EH (cell line): ENCODE measurements at regions not wholly inside any gene's neighbourhood (a gene's known extent, or its start where the extent isn't known, plus 50 kb on each side); places are given as distances from the start of the nearest gene placed in this dataset.
"Not testable (repeated sequence)": the region's sequence is repeated elsewhere in the genome, so short reads cannot be mapped to it uniquely, and the experiment has no call there.

Experiments used
- DNase-seq: peaks from one replicate; pipeline ENCODE4 v3.0.0-alpha.2; 2015; ENCODE audit warnings: low read depth

GRCh38 chr2:118464546-118465265, 376.4 kb downstream of the INSIG2 start:
- DNase-seq, result no peak

GRCh38 chr2:118464046-118464445, 375.8 kb downstream of the INSIG2 start:
- DNase-seq, result no peak

- no peak for DNase-seq
Measured at GRCh38 chr2:118460425-118460824, 372.2 kb downstream of the INSIG2 start.

- no peak for DNase-seq
Measured at GRCh38 chr2:118459426-118459825, 371.2 kb downstream of the INSIG2 start.

GRCh38 chr2:118457951-118458350, 369.7 kb downstream of the INSIG2 start:
- DNase-seq, result no peak

- no peak for DNase-seq
Measured at GRCh38 chr2:118449401-118449800, 361.1 kb downstream of the INSIG2 start.

- peak; percentile 70 for DNase-seq
Measured at GRCh38 chr2:118443596-118443995, 355.3 kb downstream of the INSIG2 start.

GRCh38 chr2:118442996-118443553, 354.8 kb downstream of the INSIG2 start:
- DNase-seq, result no peak

GRCh38 chr2:118442046-118442445, 353.8 kb downstream of the INSIG2 start:
- no peak for DNase-seq

GRCh38 chr2:118440404-118441098, 352.3 kb downstream of the INSIG2 start:
- no peak for DNase-seq

GRCh38 chr2:118437501-118437900, 349.2 kb downstream of the INSIG2 start:
- DNase-seq, result no peak

GRCh38 chr2:118431997-118432396, 343.7 kb downstream of the INSIG2 start:
- peak; percentile 10 for DNase-seq

- no peak for DNase-seq
Measured at GRCh38 chr2:118431586-118431985, 343.3 kb downstream of the INSIG2 start.

GRCh38 chr2:118431165-118431517, 342.9 kb downstream of the INSIG2 start:
- peak; percentile 12 for DNase-seq

GRCh38 chr2:118430510-118431164, 342.4 kb downstream of the INSIG2 start:
- DNase-seq, result peak; percentile 23

- DNase-seq, result no peak
Measured at GRCh38 chr2:118425191-118425590, 336.9 kb downstream of the INSIG2 start.

GRCh38 chr2:118423776-118424175, 335.5 kb downstream of the INSIG2 start:
- no peak for DNase-seq

- DNase-seq, result no peak
Measured at GRCh38 chr2:118421648-118422047, 333.4 kb downstream of the INSIG2 start.

GRCh38 chr2:118417406-118418120, 329.3 kb downstream of the INSIG2 start:
- DNase-seq, result peak; percentile 16

- not testable (repeated sequence) for DNase-seq
Measured at GRCh38 chr2:118415186-118415585, 326.9 kb downstream of the INSIG2 start.

- no peak for DNase-seq
Measured at GRCh38 chr2:118403658-118404451, 315.6 kb downstream of the INSIG2 start.
